ENCODE measurements at regions not wholly inside any gene's neighbourhood (a gene's known extent, or its start where the extent isn't known, plus 50 kb on each side); places are given as distances from the start of the nearest gene placed in this dataset.
A peak's percentile ranks its signal among the peaks of the same experiment; 100 is the strongest.
"Not testable (repeated sequence)": the region's sequence is repeated elsewhere in the genome, so short reads cannot be mapped to it uniquely, and the experiment has no call there.

- no peak for DNase-seq
- intact Hi-C loops (cut with DNase I): no loop called here
Measured at GRCh38 chr1:199489594-199489993, 537.9 kb upstream of the NR5A2 start.

GRCh38 chr1:199490769-199491527 lies 536.6 kb upstream of the NR5A2 start:
- intact Hi-C loops (cut with DNase I): no loop called here
- DNase-seq: no peak

- no peak for DNase-seq
- intact Hi-C loops (cut with DNase I): no loop called here
Measured at GRCh38 chr1:199495432-199495831, 532.1 kb upstream of the NR5A2 start.

- intact Hi-C loops (cut with DNase I): not testable (repeated sequence)
Measured at GRCh38 chr1:199498802-199499201, 528.7 kb upstream of the NR5A2 start.

GRCh38 chr1:199508072-199508471 lies 519.4 kb upstream of the NR5A2 start:
- intact Hi-C loops (cut with DNase I): no loop called here
- no peak for DNase-seq

More at GRCh38 chr1:199498802-199499201, 528.7 kb upstream of the NR5A2 start:
- DNase-seq: not testable (repeated sequence)

GRCh38 chr1:199508653-199509052 lies 518.9 kb upstream of the NR5A2 start:
- intact Hi-C loops (cut with DNase I): no loop called here
- no peak for DNase-seq

GRCh38 chr1:199509456-199509855 lies 518.1 kb upstream of the NR5A2 start:
- DNase-seq: no peak
- intact Hi-C loops (cut with DNase I): no loop called here

- intact Hi-C loops (cut with DNase I): no loop called here
Measured at GRCh38 chr1:199510314-199510713, 517.2 kb upstream of the NR5A2 start.

GRCh38 chr1:199512037-199512710 lies 515.3 kb upstream of the NR5A2 start:
- intact Hi-C loops (cut with DNase I): no loop called here
- DNase-seq: no peak

More at GRCh38 chr1:199510314-199510713, 517.2 kb upstream of the NR5A2 start:
- no peak for DNase-seq

GRCh38 chr1:199515261-199515660 lies 512.2 kb upstream of the NR5A2 start:
- DNase-seq: no peak
- intact Hi-C loops (cut with DNase I): no loop called here

- intact Hi-C loops (cut with DNase I): no loop called here
- DNase-seq: no peak
Measured at GRCh38 chr1:199522338-199522737, 505.2 kb upstream of the NR5A2 start.

- intact Hi-C loops (cut with DNase I): no loop called here
- no peak for DNase-seq
Measured at GRCh38 chr1:199522936-199523335, 504.6 kb upstream of the NR5A2 start.

GRCh38 chr1:199529324-199529723 lies 498.2 kb upstream of the NR5A2 start:
- DNase-seq: no peak
- intact Hi-C loops (cut with DNase I): no loop called here

- DNase-seq; intact Hi-C loops (cut with DNase I): not testable (repeated sequence)
Measured at GRCh38 chr1:199533361-199533760, 494.1 kb upstream of the NR5A2 start.

GRCh38 chr1:199545780-199546179 lies 481.7 kb upstream of the NR5A2 start:
- no peak for DNase-seq
- intact Hi-C loops (cut with DNase I): no loop called here

GRCh38 chr1:199546323-199546722 lies 481.2 kb upstream of the NR5A2 start:
- DNase-seq: no peak
- intact Hi-C loops (cut with DNase I): no loop called here

- intact Hi-C loops (cut with DNase I): no loop called here
- DNase-seq: no peak
Measured at GRCh38 chr1:199549421-199549820, 478.1 kb upstream of the NR5A2 start.

- DNase-seq: peak in 1 of 42 donors; percentile 5
- intact Hi-C loops (cut with DNase I): no loop called here
Measured at GRCh38 chr1:199550199-199551065, 477.1 kb upstream of the NR5A2 start.

GRCh38 chr1:199551967-199552565 lies 475.4 kb upstream of the NR5A2 start:
- intact Hi-C loops (cut with DNase I): no loop called here
- DNase-seq: peak in 35 of 42 donors; percentile 3 to 82 (median 47)
